Stimulated activated CD4-positive, alpha-beta T cell treated with anti-CD3 and anti-CD28 coated beads, Interleukin-2, amount 100 ng/mL, for 4 hours (primary cell): ENCODE measurements at regions not wholly inside any gene's neighbourhood (a gene's known extent, or its start where the extent isn't known, plus 50 kb on each side); places are given as distances from the start of the nearest gene placed in this dataset.

Experiments
- DNase-seq: peaks from one replicate; pipeline ENCODE4 v3.0.0-alpha.2; 2020; ENCODE audit warnings: low read depth

DNA sequence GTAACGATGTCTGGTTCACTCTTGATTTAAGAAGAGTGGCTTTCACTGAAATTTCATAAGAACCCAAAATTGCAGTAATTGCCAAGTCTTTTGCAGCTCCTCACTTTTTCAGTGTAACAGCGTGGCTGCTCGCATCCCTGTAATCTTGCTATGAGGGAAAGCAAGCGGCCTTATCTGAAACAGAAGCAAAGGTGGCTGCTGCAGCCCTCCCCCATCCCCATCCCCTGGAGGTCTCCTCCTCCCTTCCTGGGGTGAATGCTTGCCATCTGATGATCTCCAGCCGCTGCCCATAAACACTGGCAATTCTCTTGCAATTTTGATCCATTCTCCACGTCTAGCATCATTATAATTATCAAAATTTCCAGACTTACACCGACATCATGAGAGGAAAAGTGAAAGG is 182.5 kb upstream of the ASIC2 start:
- no peak for DNase-seq

DNA sequence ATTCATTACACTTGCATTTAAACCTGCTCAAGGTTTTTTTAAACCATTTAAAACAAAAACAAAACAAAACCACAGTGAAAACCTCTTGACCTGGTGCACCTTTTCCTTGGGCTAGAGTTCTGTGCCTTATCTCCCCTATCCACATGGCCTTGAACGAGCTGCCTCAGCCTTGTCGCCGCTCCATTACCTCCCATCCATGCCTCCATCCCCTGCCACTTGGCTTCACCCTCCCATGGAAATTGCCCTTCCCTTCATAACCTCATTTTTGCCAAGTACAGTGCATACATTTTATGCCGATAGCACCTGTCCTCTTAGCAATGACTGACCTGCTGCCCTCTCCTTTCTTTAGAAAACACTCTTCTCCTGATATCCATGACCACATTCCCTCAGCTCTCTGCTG is 188.6 kb upstream of the ASIC2 start:
- DNase-seq, result no peak

DNA sequence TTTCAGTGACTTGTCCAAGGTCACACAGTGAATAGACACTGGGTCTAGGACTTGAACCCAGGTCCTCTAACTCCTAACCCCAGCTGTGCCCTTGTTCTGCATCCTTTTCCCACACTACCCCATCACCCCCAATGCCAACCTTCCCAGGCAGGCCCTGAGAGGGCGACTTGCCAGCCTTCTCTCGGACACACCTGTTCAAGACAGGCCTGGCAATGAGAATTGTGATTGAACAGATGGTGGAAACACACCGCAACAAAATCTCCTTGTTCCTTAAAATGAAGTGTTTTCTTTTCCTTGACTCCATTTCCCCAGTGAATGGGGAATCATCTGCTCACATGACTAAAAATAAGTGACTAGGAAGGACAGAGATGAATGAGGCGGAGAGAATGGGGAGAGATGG is 189.5 kb upstream of the ASIC2 start:
- no peak for DNase-seq

DNA sequence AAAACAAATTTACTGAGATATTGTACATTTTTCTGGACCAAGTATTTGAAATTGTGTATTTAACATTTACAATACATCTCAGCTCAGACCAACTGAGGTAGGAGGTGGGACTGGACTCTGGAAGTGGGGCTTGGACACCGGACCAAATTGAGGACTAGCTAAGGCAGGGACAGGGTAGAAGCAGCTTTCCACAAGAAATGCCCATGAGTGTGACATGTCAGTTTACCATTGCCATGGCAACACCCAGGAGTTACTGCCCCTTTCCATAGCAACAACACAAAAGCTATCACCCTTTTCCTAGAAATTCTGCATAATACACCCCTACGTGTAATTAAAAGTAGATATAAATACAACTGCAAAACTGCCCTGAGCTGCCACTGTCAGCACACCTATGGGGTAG is 191.5 kb upstream of the ASIC2 start:
- DNase-seq, result no peak

DNA sequence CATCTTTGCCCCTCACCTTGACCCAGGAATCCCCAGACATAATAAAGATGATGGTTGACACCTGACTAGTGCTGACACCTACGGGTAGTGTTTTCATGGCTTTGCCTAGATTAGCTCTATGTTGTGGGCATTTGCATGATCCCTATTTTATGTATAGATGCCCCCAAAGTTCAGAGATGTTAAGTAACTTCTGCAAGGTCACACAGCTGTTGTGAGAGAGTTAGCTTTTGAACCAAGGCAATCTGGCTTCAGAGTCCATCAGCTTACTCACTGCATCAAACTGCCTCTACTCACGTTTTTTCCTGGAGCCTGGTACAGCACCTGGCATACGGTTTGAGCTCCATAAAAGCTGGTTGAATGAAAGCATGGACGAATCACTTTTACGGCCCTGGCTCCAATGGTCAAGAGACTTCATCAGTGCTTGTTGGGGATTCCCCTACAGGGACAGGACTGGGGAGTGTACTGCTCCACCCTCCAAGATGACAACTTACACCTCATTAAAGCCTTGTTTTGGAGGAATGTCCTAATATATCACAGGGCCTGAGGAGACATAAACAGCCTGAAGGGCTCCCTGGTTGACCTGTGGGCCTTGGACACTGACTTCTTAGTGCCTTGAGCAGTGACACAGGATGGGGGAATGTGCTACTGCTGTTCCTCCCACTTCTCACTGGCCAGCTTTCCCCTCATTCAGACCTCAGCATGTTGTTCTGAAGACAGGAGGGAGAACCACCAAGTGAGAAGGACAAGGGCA is 193.2 kb upstream of the ASIC2 start:
- no peak for DNase-seq

DNA sequence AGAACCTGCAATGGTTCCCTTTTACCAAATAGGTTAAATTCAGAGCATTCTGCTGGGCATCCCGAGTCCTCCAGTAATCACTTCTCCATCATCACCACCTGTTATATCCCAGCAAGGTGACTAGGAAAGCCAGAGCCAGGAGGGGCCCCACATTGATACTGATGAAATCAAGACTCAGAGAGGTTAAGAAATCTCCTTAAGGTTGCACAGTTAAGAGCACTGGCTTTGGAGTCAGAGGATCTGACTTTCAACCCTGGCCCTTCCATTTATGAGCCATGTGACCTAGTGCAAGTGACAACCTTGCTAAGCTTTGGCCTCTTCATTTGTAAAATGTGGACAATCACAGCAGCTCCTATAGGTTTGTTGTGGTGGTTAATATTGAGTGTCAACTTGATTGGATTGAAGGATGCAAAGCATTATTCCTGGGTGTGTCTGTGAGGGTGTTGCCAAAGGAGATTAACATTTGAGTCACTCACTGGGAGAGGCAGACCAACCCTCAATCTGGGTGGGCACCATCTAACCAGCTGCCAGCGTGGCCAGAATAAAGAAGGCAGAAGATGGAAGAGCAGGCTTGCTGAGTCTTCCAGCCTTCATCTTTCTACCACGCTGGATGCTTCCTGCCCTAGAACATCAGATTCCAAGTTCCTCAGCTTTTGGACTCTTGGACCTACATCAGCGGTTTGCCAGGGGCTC is 194.2 kb upstream of the ASIC2 start:
- no peak for DNase-seq

DNA sequence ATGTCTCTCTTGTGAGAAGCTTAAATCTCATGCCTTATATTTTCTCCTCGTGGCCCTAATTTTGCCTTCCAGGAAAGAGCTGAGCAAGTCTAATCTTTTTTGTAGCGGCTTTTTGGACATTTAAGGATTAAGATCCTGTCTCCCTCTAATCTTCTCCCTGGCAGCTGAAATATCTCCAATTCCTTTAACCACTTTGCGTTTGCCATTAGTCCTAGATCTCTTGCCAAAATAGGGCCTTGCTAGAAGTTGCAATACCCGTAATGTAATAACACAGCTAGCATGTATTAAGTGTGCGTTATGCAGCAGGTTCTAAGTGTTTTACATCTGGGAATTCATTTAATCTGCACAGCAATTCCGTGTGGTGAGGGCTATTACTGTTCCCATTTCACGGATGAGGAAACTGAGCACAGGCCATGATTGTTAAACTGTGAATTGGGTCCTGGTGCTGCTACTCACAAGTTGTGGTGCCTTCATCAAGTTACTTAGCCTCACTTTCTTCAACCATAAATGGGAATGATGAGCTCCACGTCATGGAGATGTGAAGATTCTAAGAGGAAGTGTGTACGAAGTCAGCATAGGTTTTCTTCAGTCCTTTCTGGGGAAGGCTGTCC is 198.9 kb upstream of the ASIC2 start:
- no peak for DNase-seq

DNA sequence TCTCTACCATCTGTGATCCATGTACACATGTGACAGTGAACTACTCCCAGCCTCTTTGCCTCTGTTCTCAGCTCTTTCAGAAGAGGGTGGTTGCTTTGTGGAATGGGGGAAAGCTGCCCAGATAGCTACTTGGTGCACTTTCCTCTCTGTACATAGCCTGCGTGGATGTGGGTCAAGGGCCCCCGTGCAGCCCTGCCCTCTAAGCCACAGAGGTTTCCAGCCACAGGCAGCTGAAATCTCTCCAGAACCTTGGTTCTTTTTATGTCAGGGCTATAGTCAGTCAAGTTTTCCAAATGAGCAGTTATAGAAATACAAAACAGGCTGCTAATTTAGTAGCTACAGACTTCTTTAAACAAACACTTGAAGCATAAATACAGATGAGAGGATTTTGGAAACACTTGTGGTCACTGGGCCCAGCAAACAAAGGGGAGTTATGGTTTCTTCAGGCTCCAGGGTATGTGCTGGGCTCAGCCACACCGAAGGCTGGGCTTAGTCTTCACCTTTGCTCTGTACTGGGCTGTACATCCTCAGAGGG is 199.7 kb upstream of the ASIC2 start:
- no peak for DNase-seq

DNA sequence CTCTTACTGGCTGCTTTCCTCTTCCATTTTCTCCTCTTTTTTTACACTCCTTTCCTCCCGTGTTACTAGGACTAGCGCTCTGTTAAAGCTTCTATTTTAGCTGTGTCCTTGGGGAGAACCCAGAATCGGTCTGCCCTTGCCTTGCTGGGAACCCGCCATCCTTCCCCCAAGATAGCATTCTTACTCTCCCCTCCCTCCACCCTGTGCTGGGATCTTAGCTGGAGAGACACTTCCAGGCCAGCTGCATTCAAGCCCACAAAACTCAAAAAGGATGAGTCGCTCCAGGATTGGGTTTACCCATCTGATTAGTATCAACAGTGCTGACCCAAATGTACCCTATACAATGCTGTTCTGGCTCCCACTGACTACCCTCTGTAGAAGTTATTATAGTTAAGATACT is 200.5 kb upstream of the ASIC2 start:
- no peak for DNase-seq

DNA sequence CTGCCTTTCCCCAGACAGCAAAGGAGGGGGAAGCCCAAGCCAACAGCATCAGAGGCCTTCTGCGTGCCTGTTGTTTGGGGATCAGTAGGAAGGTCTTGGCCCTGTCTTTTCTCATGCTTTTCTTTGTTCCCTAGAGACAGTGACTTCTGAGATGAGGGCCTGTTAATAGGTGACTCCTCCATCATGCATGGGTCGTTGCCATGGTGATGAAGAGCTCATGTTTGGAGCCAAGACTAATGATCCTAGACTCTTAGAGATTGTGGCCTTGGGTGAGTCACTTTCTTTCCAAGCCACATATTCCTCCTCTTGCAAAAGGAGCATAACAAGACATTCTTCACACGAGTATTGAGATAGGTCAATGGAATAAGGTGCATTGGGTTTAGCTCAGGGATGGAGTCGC is 201.1 kb upstream of the ASIC2 start:
- DNase-seq, result no peak

DNA sequence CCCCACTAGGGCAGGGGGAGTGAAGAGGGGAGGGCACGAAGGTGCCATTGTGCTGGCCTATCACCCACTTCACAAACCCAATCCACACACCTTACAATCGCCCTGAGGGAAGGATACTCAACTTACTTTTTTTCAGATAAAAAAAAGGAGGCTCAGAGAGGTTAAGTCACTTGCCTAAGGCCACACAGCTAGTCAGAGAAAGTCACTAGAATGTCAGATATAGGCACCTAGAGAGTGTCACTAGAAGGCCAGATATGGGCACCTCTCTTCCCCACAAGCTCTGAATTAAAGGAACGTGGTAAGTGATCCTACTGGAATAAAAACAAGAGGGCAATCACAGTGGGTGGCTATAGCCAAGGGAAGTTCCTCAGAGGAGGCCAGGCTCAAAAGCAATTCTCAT is 204.5 kb upstream of the ASIC2 start:
- no peak for DNase-seq

DNA sequence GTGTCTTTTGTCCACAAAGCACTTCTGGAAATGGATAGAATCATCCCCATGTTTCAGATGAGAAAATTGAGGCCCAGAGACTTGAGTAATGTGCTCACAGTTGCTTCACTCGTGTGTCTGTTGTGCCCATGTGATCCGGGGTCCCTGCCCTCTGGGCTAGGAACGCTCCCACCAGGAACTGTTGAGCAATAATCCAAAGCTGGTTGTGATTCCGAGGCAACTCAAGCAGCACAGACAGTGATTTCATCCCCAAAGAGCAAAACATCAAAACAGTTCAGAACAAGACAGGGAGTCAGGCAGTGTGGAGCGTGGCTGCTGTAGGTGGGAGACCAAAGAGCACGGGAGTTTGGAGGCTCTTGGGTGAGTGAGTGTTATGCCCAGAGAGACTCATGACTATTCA is 205.0 kb upstream of the ASIC2 start:
- DNase-seq, result no peak

DNA sequence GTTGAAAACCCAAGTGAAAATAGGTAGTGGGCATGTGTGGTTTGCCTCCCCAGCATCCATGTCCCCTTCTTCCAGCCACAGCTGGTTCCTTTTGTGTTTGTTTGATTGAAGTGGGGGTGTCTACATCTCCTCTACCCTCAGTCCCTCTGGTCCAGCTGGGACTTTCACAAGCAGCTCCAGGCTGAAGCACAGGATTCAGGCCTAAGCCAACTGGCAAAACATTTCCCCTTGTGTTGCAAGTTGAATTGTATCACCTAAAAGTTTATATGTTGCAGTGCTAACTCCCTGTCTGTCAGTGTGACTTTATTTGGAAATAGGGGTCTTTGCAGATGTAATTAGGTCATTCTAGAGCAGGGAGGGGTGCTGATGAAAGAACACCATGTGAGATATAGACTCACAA is 205.9 kb upstream of the ASIC2 start:
- DNase-seq, result no peak

DNA sequence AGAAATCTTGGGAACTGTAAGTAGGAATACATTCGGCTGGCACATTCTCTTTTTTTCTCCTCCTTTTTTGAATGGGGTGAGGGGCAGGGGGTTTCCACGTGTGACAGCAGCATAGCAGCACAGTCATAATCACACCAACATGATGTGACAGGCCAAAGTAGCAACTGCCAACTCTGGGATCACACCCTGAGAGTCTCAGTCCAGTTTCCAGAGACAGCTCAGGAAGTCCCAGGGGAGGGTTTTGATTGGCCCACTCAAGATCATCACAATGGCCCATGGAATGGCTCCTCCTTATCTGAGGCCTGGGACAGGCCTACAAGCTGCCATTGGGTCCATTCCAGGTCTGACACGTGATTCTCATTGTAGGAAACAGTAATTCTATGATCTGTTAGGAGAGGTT is 207.1 kb upstream of the ASIC2 start:
- DNase-seq, result no peak

DNA sequence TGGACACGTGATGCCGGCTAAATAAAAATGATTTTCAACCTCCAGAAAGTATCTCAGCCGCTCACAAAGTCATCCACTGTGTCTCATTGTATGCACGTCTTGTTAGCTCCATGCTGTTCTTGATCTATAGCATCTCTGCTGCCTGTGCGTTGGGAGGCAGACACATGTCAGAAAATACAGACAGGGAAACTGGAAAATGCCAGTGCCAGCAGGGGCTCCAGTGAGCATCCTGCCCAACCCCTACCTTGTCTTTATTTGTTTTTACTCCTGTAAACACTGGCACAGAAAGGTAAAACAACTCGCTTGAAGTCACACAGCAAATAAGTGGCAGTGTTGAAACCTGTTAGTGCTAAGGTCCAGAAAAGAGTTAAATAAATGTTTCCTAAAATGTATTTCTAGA is 208.1 kb upstream of the ASIC2 start:
- DNase-seq, result no peak

DNA sequence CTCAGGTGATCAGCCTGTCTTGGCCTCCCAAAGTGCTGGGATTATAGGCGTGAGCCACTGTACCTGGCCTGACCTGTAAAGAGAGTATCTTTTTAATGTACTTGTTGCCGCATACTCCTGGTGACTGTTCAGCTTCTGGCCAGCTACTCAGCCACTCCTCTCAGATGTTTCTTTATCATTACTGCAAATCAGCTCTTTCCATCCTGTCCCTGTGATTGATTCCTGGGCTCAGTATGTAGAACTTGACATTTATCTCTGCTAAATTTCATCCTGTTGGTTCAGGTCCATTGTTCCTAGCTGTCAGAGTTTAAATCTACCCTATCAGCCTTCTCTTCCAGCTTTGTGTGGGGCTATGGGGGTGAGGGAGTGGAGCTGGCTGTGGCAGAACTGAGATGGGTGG is 211.5 kb upstream of the ASIC2 start:
- no peak for DNase-seq

DNA sequence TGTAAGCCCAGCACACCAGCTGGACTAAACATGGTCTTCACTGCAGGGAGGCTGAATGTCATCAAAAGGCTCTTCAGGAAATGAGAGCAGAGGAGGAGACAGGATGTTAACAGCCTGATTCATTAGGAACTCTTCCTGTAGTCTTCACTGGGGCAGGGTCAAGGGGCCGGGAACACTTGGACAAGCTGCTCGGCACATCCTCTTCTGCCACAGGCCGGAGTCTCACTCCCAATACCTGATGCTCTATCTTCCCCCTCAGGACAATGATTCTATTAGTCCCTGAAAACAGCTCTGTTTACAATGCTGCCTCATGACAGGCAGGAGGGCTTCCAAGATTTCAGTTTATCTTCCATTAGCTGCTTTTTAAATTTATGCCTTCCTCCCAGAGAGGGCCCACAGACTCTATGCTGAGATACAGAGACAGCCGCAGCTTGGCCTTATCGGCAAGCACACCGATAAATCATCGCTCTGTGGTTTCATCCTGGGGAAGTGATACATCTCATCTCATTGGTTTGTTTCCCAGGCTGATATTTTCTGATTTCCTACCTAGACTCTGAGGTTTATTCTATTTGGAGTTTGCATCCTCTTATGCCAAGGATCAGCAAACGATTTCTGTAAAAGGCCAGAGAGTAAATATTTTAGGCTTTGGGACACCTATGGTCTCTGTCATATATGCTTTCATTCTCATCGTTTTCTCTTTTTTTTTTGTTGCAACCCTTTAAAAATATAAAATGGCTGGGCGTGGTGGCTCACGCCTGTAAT is 214.0 kb upstream of the ASIC2 start:
- DNase-seq, result no peak

DNA sequence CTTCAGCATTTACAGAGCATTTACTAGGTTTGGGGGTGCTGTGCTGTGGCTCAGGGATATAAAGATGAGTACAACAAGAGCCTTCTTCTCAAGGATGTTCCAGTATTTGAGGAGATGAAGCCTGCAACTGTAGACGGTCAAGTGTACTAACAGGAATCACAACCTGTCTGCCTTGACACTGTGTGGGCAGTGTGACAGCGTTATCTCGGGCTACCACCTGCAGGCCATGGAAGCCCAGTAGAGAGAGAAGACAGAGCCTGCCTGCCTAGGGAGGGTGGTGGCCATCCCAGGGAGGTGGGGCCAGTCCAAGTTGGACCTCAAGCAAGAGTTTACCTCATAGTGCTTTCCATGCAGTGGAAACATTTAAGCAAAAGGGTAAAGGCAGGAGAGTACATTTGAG is 215.1 kb upstream of the ASIC2 start:
- no peak for DNase-seq

DNA sequence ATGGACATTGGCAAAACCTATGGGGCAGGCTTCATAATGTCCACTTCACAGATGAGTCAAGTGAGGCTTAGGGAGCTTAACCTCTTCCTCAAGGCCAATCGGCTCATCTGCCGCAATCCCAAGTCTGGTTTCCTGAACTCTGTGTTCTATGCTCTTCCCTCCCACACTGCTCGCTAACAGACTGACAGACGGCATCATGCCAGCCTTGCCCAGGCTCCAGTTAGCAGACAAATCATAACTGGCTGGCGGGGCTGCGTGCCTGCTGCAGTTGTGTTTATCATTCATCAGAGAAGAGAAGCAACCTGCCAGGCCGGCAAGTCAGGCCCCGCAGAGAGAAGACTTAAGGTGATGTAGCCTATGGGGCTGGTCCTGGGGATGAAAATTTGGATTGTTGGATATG is 216.2 kb upstream of the ASIC2 start:
- no peak for DNase-seq

DNA sequence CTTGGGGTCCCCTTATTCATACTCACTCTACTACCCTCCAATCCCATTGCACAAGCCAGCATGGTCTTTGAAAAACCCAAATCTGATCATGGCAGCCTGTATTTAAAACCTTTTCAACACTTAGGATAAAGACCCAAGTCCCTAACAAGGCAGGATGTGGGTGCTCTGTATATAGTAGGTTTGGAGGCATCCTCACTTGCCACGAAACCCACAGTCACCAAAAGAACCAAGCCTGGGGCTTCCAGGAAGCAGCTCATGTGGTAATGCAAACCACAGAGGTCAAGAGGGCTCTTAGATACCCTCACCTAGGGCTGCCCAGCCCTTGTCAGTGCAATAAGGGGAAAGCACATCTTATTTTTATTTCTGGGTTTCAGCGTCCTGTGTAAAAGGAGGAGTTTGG is 218.6 kb upstream of the ASIC2 start:
- DNase-seq, result no peak

DNA sequence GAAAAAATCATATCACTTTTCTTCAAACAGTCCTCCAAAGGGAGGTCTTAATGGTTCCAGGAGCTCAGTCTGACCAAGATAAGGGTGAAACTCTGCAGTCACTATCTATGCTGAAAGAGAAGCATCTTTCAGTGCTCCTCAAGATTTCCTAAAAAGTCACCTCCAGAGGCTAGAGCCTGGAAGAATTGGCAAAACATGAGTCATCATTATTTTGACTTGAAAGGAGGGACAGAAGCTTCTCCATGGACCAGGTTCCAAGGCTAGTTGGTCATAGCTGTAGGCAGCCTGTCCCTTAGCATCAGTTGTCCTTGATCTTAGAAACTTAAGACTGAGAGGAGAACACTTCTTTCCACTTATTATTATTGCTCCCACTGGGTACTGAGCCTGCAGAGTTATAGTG is 219.0 kb upstream of the ASIC2 start:
- no peak for DNase-seq

DNA sequence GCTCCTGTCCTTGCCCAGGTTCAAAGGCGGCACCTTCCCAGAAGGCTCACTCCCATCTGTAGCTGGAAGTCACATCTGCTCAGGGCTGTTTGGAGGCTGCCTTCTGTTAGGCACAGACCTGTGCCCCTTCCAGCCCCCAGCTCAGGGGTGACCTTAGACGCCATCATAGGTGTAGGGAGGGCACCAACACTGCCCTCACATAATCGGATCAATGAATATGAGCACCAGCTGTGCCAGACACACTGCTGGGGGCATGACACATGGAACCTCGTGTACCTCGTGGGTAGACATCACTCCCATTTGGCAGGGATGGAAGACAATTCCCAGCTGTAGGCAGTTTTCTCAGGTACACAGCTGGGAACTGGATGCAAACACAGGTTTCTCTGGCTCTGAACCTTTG is 220.7 kb upstream of the ASIC2 start:
- no peak for DNase-seq

DNA sequence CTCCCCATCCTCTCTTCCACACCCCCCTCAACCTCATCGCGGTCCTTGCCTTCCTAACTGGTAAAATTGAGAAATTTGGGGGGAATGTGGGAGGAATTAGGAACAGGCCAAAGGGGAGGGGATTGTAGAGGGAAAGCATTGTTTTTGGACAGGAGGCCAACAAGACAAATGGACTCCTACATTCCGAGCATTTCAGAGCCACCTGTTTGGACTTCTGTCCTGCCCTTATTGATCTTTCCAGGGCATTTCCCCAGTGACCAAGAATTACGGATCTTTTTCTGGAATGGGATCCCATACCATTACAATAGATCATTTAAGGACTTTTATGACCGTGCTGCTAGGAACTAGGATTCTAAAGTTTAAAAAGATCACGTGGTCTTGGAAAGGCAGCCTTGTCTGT is 221.3 kb upstream of the ASIC2 start:
- DNase-seq, result no peak
